Esophagus muscularis mucosa (tissue), 4 donors: ENCODE measurements at regions not wholly inside any gene's neighbourhood (a gene's known extent, or its start where the extent isn't known, plus 50 kb on each side); places are given as distances from the start of the nearest gene placed in this dataset.

Source experiments
- EP300 ChIP-seq: sonication (generic); formaldehyde crosslinking; IDR thresholded peaks from one replicate; pipeline ENCODE4 v1.6.1; 2017; ENCODE audit warnings: antibody characterized with exemption
- POLR2A ChIP-seq: fragments of 450-650 bp; IDR thresholded peaks from one replicate; pipeline ENCODE4 v1.6.1; 2017; ENCODE audit warnings: antibody characterized with exemption, moderate library complexity, mild to moderate bottlenecking, low read depth
- POLR2AphosphoS5 ChIP-seq, 2 donors: sonication (generic); formaldehyde crosslinking; IDR thresholded peaks; one replicate each; pipeline ENCODE4 v1.6.1; 2017; ENCODE audit warnings: antibody characterized with exemption in 2 of 2
- TF ChIP-seq, protein P1 (sequence below), 3 experiments: fragments of 200-600 bp in 2 of 3; fragments of 450-650 bp in 1 of 3; sonication (generic) in 2 of 3; IDR thresholded peaks; one replicate each; pipeline ENCODE4 v1.5.1; 2017 to 2019; ENCODE audit warnings: antibody characterized with exemption in 3 of 3, mild to moderate bottlenecking in 2 of 3, moderate library complexity in 1 of 3

DNA sequence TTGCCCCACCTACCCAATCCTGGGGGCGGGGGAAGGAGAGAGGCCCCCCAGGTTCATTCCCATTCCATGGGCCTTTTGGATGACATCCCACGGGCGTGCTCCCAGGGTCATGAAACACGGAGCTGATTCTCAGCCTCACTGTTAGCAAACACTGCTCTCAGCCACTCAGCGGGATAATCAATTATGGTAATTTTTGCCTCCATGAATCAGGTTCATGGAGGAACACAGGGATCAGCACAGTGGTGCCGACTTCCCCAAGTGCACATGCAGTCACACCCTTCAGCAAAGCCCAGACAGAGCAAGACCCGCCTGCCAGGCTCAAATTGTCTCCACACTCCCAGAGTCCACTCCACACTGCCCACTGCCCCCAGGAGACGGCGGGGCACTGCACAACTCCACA lies 164.6 kb downstream of the ENGASE start:
- TF ChIP-seq POLR2A, result no peak
- TF ChIP-seq, protein P1, sequence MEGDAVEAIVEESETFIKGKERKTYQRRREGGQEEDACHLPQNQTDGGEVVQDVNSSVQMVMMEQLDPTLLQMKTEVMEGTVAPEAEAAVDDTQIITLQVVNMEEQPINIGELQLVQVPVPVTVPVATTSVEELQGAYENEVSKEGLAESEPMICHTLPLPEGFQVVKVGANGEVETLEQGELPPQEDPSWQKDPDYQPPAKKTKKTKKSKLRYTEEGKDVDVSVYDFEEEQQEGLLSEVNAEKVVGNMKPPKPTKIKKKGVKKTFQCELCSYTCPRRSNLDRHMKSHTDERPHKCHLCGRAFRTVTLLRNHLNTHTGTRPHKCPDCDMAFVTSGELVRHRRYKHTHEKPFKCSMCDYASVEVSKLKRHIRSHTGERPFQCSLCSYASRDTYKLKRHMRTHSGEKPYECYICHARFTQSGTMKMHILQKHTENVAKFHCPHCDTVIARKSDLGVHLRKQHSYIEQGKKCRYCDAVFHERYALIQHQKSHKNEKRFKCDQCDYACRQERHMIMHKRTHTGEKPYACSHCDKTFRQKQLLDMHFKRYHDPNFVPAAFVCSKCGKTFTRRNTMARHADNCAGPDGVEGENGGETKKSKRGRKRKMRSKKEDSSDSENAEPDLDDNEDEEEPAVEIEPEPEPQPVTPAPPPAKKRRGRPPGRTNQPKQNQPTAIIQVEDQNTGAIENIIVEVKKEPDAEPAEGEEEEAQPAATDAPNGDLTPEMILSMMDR (IDR thresholded peaks at IDR 0.05), result no peak
- TF ChIP-seq POLR2AphosphoS5 (IDR thresholded peaks at IDR 0.05), result no peak
- no peak for TF ChIP-seq EP300
